Trophoblast cell (in vitro differentiated cells and primary cell): ENCODE measurements at regions not wholly inside any gene's neighbourhood (a gene's known extent, or its start where the extent isn't known, plus 50 kb on each side); places are given as distances from the start of the nearest gene placed in this dataset.

Experiments
- DNase-seq, 2 donors: peaks; one replicate each; pipeline ENCODE4 v3.0.0-alpha.2; 2016
- H2AFZ ChIP-seq: 2 replicates; pipeline ENCODE4 v1.6.1; 2013; ENCODE audit warnings: low read length, moderate library complexity, mild to moderate bottlenecking; ENCODE audit not compliant: insufficient read depth, poor library complexity
- H2AK5ac ChIP-seq: 2 replicates; pipeline ENCODE4 v1.6.1; 2013; ENCODE audit warnings: mild to moderate bottlenecking, low read length
- H2BK120ac ChIP-seq: 2 replicates; pipeline ENCODE4 v1.6.1; 2013; ENCODE audit warnings: low read length, mild to moderate bottlenecking, moderate library complexity; ENCODE audit not compliant: insufficient read depth, poor library complexity
- H2BK12ac ChIP-seq: 2 replicates; pipeline ENCODE4 v1.6.1; 2013; ENCODE audit warnings: mild to moderate bottlenecking, low read length, moderate library complexity
- H2BK5ac ChIP-seq: 2 replicates; pipeline ENCODE4 v1.6.1; 2013; ENCODE audit warnings: low read length, low read depth, moderate library complexity, mild to moderate bottlenecking; ENCODE audit not compliant: poor library complexity
- H3K14ac ChIP-seq: 2 replicates; pipeline ENCODE4 v1.6.1; 2013; ENCODE audit warnings: mild to moderate bottlenecking, low read length
- H3K18ac ChIP-seq: 2 replicates; pipeline ENCODE4 v1.6.1; 2013; ENCODE audit warnings: mild to moderate bottlenecking, low read length
- H3K23ac ChIP-seq: 2 replicates; pipeline ENCODE4 v1.6.1; 2013; ENCODE audit warnings: low read length
- H3K27ac ChIP-seq: 2 replicates; pipeline ENCODE4 v1.5.1; 2013; ENCODE audit warnings: low read depth, mild to moderate bottlenecking, inconsistent platforms, low read length, moderate library complexity
- H3K27me3 ChIP-seq: 2 replicates; pipeline ENCODE4 v1.6.1; 2013; ENCODE audit warnings: inconsistent platforms, mild to moderate bottlenecking, low read length, moderate library complexity; ENCODE audit not compliant: insufficient read depth
- H3K36me3 ChIP-seq, 2 experiments: 1 replicate in 1 of 2; 2 replicates in 1 of 2; pipeline ENCODE4 v1.6.1; 2013; ENCODE audit warnings: low read length in 2 of 2, mild to moderate bottlenecking in 2 of 2, moderate library complexity in 1 of 2; ENCODE audit not compliant: insufficient read depth in 2 of 2, control insufficient read depth in 1 of 2
- H3K4ac ChIP-seq: 2 replicates; pipeline ENCODE4 v1.6.1; 2013; ENCODE audit warnings: low read depth, mild to moderate bottlenecking, low read length, moderate library complexity
- H3K4me1 ChIP-seq, 2 experiments: 1 replicate in 1 of 2; 2 replicates in 1 of 2; pipeline ENCODE4 v1.6.1; 2013; ENCODE audit warnings: low read length in 2 of 2, mild to moderate bottlenecking in 2 of 2, moderate library complexity in 1 of 2; ENCODE audit not compliant: insufficient read depth in 2 of 2, control insufficient read depth in 1 of 2
- H3K4me2 ChIP-seq: 2 replicates; pipeline ENCODE4 v1.6.1; 2013; ENCODE audit warnings: inconsistent platforms, mild to moderate bottlenecking, low read length, moderate library complexity
- H3K4me3 ChIP-seq: 2 replicates; pipeline ENCODE4 v1.5.1; 2013; ENCODE audit warnings: mild to moderate bottlenecking, low read depth, low read length, inconsistent platforms
- H3K79me1 ChIP-seq: one replicate; pipeline ENCODE4 v1.6.1; 2013; ENCODE audit warnings: low read length
- H3K79me2 ChIP-seq: 2 replicates; pipeline ENCODE4 v1.6.1; 2013; ENCODE audit warnings: low read length, mild to moderate bottlenecking; ENCODE audit not compliant: control insufficient read depth, insufficient read depth, poor library complexity
- H3K9ac ChIP-seq: 2 replicates; pipeline ENCODE4 v1.6.1; 2013; ENCODE audit warnings: mild to moderate bottlenecking, low read length
- H3K9me3 ChIP-seq: 2 replicates; pipeline ENCODE4 v1.6.1; 2013; ENCODE audit warnings: low read depth, mild to moderate bottlenecking, control low read depth, inconsistent platforms, low read length; ENCODE audit not compliant: insufficient read depth
- H4K12ac ChIP-seq: 2 replicates; pipeline ENCODE4 v1.6.1; 2013; ENCODE audit warnings: low read depth, mild to moderate bottlenecking, low read length, moderate library complexity
- H4K8ac ChIP-seq: 2 replicates; pipeline ENCODE4 v1.6.1; 2013; ENCODE audit warnings: low read depth, mild to moderate bottlenecking, low read length, moderate library complexity
- H4K91ac ChIP-seq: one replicate; pipeline ENCODE4 v1.6.1; 2013; ENCODE audit warnings: low read depth, mild to moderate bottlenecking, low read length, moderate library complexity
- WGBS: extraction: QIAGEN DNeasy Blood & Tissue Kit; methylation state at CpG from one replicate; pipeline ENCODE4 v1.1.7; 2013; ENCODE audit warnings: missing lambda C conversion rate; ENCODE audit not compliant: insufficient read length, insufficient coverage; ENCODE audit errors: extremely low coverage; 5-methylcytosine and 5-hydroxymethylcytosine counted together

GRCh38 chr18:78733762-78734613, 245.6 kb upstream of the SALL3 start:
- no peak for DNase-seq
- H3K18ac ChIP-seq = no peak overlapping the region
- H3K9ac ChIP-seq = no peak overlapping the region
- no peak overlapping the region for H4K12ac ChIP-seq
- no peaks in the 10 kb centered on the region for H3K4me1 ChIP-seq
- no CpG with 5 or more reads among the region's 30 CpGs for WGBS
- no peak overlapping the region for H4K8ac ChIP-seq
- H2BK5ac ChIP-seq = no peak overlapping the region
- H2BK120ac ChIP-seq = no peak overlapping the region
- H3K4ac ChIP-seq = no peak overlapping the region
- no peak overlapping the region for H3K4me3 ChIP-seq
- H3K14ac ChIP-seq = no peak overlapping the region
- no peak overlapping the region for H3K4me2 ChIP-seq
- no peak overlapping the region for H3K23ac ChIP-seq
- no peaks in the 10 kb centered on the region for H3K27me3 ChIP-seq
- no peak overlapping the region for H2AFZ ChIP-seq
- H4K91ac ChIP-seq = no peak overlapping the region
- H3K79me2 ChIP-seq = no peaks in the 10 kb centered on the region
- peaks cover 8% of the 10 kb centered on the region for H3K9me3 ChIP-seq
- no peak overlapping the region for H2AK5ac ChIP-seq
- H3K27ac ChIP-seq = no peak overlapping the region
- H2BK12ac ChIP-seq = no peak overlapping the region
- H3K79me1 ChIP-seq = no peaks in the 10 kb centered on the region
- no peaks in the 10 kb centered on the region for H3K36me3 ChIP-seq

DNA sequence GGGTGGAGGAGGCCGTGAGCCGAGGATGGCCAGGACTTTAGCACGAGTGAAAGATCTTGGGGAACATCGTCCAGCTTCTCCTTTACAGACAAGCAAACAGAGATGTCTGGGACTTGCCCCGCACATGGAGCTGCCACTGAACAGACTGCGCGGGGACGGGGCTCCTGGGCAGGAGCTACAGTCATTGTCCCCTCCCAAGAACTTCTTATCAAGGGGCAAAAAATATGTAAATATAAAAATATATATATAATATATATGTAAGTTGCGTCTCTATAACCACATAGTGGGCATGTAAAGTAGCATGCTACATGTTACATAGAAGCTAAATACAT, 245.0 kb upstream of the SALL3 start:
- Histone ChIP-seq H4K12ac (no peak overlapping the region), H3K14ac (no peak overlapping the region), H2AK5ac (no peak overlapping the region), H2AFZ (no peak overlapping the region), H3K18ac (no peak overlapping the region), H3K23ac (no peak overlapping the region), H3K9ac (no peak overlapping the region), H3K36me3 (no peaks in the 10 kb centered on the region), H2BK120ac (no peak overlapping the region), H3K27me3 (no peaks in the 10 kb centered on the region), H3K4me1 (no peaks in the 10 kb centered on the region), H2BK5ac (no peak overlapping the region), H3K4me3 (no peak overlapping the region), H3K79me2 (no peaks in the 10 kb centered on the region), H3K9me3 (peaks cover 9% of the 10 kb centered on the region), H4K91ac (no peak overlapping the region), H4K8ac (no peak overlapping the region), H3K27ac (no peak overlapping the region), H3K4ac (no peak overlapping the region), H3K4me2 (no peak overlapping the region), H2BK12ac (no peak overlapping the region), H3K79me1 (no peaks in the 10 kb centered on the region)
- no peak for DNase-seq
- no CpG with 5 or more reads among the region's 9 CpGs for WGBS

DNA sequence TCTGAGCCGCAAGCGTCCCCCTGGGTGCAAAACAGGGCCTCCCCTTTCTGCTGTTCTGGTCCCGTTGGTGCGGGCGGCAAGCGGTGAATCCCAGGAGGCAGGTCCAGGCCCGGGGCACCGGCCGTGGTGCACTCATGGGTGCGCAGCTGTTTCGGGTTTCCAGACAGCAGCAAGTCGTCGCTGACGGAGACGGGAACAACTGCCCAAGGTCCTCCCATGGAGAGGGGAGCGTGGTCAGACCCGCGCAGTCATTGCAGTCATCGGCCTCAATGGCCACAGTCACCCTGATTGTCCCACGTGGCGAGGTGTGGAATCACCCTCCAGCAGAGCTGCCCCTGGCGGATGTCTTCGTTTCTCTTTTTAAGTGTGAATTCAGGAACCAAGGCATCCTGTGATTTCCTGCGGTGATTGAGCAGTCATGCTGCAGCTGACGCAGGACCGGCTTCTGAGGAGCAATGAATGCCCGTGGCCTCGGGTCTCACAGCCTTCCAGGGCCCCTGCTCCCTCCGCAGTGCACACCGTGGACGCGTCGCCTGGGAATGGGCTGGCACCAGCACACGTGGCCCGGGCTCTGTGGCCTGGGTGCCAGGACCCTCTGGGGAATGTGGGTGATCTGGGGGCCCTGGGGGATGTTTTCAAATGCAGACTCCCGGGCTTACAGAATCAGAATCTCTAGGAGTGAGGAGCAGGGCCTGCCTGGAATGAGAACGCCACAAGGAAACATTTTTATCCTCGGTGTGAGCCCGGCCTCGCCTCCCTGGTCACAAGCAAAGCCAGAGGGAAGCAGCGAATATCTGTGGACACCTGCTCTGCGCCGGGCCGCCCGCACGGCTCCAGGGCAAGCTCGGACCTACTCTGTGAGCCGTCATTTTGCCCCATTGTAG, 244.2 kb upstream of the SALL3 start:
- no peak overlapping the region for H2BK120ac ChIP-seq

GRCh38 chr18:78736015-78736690, 243.5 kb upstream of the SALL3 start:
- no peak overlapping the region for H2AK5ac ChIP-seq
- no peak overlapping the region for H3K27ac ChIP-seq
- no peaks in the 10 kb centered on the region for H3K36me3 ChIP-seq
- no CpG with 5 or more reads among the region's 33 CpGs for WGBS
- no peaks in the 10 kb centered on the region for H3K27me3 ChIP-seq
- no peak overlapping the region for H2BK12ac ChIP-seq
- no peak for DNase-seq
- H3K4me3 ChIP-seq = no peak overlapping the region
- H2BK120ac ChIP-seq = no peak overlapping the region
- H3K79me1 ChIP-seq = no peaks in the 10 kb centered on the region
- H3K23ac ChIP-seq = no peak overlapping the region
- no peak overlapping the region for H3K9ac ChIP-seq
- peaks cover 9% of the 10 kb centered on the region for H3K9me3 ChIP-seq
- no peak overlapping the region for H4K12ac ChIP-seq
- no peak overlapping the region for H4K8ac ChIP-seq
- no peak overlapping the region for H3K4me2 ChIP-seq
- no peak overlapping the region for H3K4ac ChIP-seq
- H3K79me2 ChIP-seq = no peaks in the 10 kb centered on the region
- no peak overlapping the region for H3K18ac ChIP-seq
- no peaks in the 10 kb centered on the region for H3K4me1 ChIP-seq
- no peak overlapping the region for H3K14ac ChIP-seq
- no peak overlapping the region for H2AFZ ChIP-seq
- no peak overlapping the region for H2BK5ac ChIP-seq
- no peak overlapping the region for H4K91ac ChIP-seq

More for the DNA sequence above, 244.2 kb upstream of the SALL3 start:
- no peak overlapping the region for H4K8ac ChIP-seq
- H3K4ac ChIP-seq = no peak overlapping the region
- no peaks in the 10 kb centered on the region for H3K79me1 ChIP-seq
- no peak overlapping the region for H2AK5ac ChIP-seq
- H4K91ac ChIP-seq = no peak overlapping the region
- no peak overlapping the region for H2BK5ac ChIP-seq
- H3K14ac ChIP-seq = no peak overlapping the region
- DNase-seq = no peak
- H3K4me2 ChIP-seq = no peak overlapping the region
- no peaks in the 10 kb centered on the region for H3K79me2 ChIP-seq
- no CpG with 5 or more reads among the region's 48 CpGs for WGBS
- H3K4me3 ChIP-seq = no peak overlapping the region
- H3K27ac ChIP-seq = no peak overlapping the region
- no peak overlapping the region for H2AFZ ChIP-seq
- no peaks in the 10 kb centered on the region for H3K36me3 ChIP-seq
- no peak overlapping the region for H3K23ac ChIP-seq
- H3K27me3 ChIP-seq = no peaks in the 10 kb centered on the region
- H3K18ac ChIP-seq = no peak overlapping the region
- no peak overlapping the region for H4K12ac ChIP-seq
- H3K9me3 ChIP-seq = peaks cover 9% of the 10 kb centered on the region
- H3K9ac ChIP-seq = no peak overlapping the region
- no peaks in the 10 kb centered on the region for H3K4me1 ChIP-seq
- H2BK12ac ChIP-seq = no peak overlapping the region
